ENCODE measurements at regions not wholly inside any gene's neighbourhood (a gene's known extent, or its start where the extent isn't known, plus 50 kb on each side); places are given as distances from the start of the nearest gene placed in this dataset.

DNA sequence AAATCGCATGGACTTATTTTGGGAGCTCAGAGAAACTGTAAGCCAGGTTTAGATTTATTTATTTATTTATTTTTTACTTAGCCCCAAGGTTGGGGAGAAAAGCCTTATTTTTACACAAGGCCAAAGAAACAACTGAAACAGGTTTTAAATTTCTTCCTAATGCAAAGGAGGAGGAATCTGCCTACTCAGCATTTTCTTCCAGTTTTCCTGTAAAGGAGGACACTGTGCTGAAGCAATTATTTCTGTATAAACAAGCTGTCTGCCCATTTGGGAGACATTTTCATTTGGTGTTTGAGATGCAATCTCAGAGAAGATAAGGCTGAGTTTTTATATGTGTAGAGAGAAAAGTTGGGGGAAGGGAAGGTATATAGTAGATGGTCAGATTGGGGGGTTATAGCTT is 125.0 kb downstream of the ETAA1 start:
- TF ChIP-seq, protein P1, sequence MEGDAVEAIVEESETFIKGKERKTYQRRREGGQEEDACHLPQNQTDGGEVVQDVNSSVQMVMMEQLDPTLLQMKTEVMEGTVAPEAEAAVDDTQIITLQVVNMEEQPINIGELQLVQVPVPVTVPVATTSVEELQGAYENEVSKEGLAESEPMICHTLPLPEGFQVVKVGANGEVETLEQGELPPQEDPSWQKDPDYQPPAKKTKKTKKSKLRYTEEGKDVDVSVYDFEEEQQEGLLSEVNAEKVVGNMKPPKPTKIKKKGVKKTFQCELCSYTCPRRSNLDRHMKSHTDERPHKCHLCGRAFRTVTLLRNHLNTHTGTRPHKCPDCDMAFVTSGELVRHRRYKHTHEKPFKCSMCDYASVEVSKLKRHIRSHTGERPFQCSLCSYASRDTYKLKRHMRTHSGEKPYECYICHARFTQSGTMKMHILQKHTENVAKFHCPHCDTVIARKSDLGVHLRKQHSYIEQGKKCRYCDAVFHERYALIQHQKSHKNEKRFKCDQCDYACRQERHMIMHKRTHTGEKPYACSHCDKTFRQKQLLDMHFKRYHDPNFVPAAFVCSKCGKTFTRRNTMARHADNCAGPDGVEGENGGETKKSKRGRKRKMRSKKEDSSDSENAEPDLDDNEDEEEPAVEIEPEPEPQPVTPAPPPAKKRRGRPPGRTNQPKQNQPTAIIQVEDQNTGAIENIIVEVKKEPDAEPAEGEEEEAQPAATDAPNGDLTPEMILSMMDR (conservative IDR thresholded peaks at IDR 0.05; ENCODE audit: low read length): no peak
- no peak for TF ChIP-seq EZH2phosphoT487 (IDR thresholded peaks at IDR 0.05; ENCODE audit: borderline replicate concordance)
